IPS DF 19.7 (cell line): ENCODE measurements at regions not wholly inside any gene's neighbourhood (a gene's known extent, or its start where the extent isn't known, plus 50 kb on each side); places are given as distances from the start of the nearest gene placed in this dataset.

Experiments
- DNase-seq: peaks from one replicate; pipeline ENCODE4 v3.0.0-alpha.2; 2013; ENCODE audit warnings: low read depth, low spot score

GRCh38 chr2:15778529-15779219 is 161.7 kb upstream of the MYCN start:
- no peak for DNase-seq

- no peak for DNase-seq
These were observed 160.8 kb upstream of the MYCN start for GRCh38 chr2:15779381-15780041.

- DNase-seq, result no peak
These were observed 160.1 kb upstream of the MYCN start for GRCh38 chr2:15780234-15780633.

GRCh38 chr2:15780912-15781574 is 159.3 kb upstream of the MYCN start:
- DNase-seq, result no peak

- no peak for DNase-seq
These were observed 158.2 kb upstream of the MYCN start for GRCh38 chr2:15782009-15782751.

- DNase-seq, result no peak
These were observed 157.5 kb upstream of the MYCN start for GRCh38 chr2:15782769-15783294.

GRCh38 chr2:15783489-15783888 is 156.9 kb upstream of the MYCN start:
- DNase-seq, result no peak

- DNase-seq, result no peak
These were observed 156.1 kb upstream of the MYCN start for GRCh38 chr2:15784106-15784885.

GRCh38 chr2:15784886-15785801 is 155.2 kb upstream of the MYCN start:
- DNase-seq, result no peak

- DNase-seq, result no peak
These were observed 154.2 kb upstream of the MYCN start for GRCh38 chr2:15786003-15786654.

GRCh38 chr2:15786901-15787300 is 153.4 kb upstream of the MYCN start:
- no peak for DNase-seq

GRCh38 chr2:15787535-15788454 is 152.6 kb upstream of the MYCN start:
- DNase-seq, result no peak

- no peak for DNase-seq
These were observed 151.9 kb upstream of the MYCN start for GRCh38 chr2:15788455-15788829.

GRCh38 chr2:15788830-15789229 is 151.5 kb upstream of the MYCN start:
- DNase-seq, result no peak

- DNase-seq, result no peak
These were observed 150.8 kb upstream of the MYCN start for GRCh38 chr2:15789381-15790062.

GRCh38 chr2:15790326-15790725 is 150.0 kb upstream of the MYCN start:
- no peak for DNase-seq

GRCh38 chr2:15790838-15791237 is 149.5 kb upstream of the MYCN start:
- DNase-seq, result no peak

- no peak for DNase-seq
These were observed 149.1 kb upstream of the MYCN start for GRCh38 chr2:15791294-15791693.
